DND-41 (cell line): ENCODE measurements at regions not wholly inside any gene's neighbourhood (a gene's known extent, or its start where the extent isn't known, plus 50 kb on each side); places are given as distances from the start of the nearest gene placed in this dataset.
"Not testable (repeated sequence)": the region's sequence is repeated elsewhere in the genome, so short reads cannot be mapped to it uniquely, and the experiment has no call there.

ENCODE experiments used
- ATAC-seq: fragments of 200-7000 bp; cut with Tn5 transposase; 3 replicates; pipeline ENCODE4 v1.9.1; 2021; ENCODE audit warnings: low read depth; ENCODE audit not compliant: insufficient read depth
- DNase-seq: peaks from one replicate; pipeline ENCODE4 v3.0.0-alpha.2; 2020
- H2AFZ ChIP-seq: 2 replicates; pipeline ENCODE4 v1.6.0; 2012; ENCODE audit warnings: low read depth, low read length
- H3K27ac ChIP-seq: 2 replicates; pipeline ENCODE4 v1.5.1; 2012; ENCODE audit warnings: low read length, inconsistent platforms
- H3K27me3 ChIP-seq: fragments of 200-600 bp; sonication (generic); 2 replicates; pipeline ENCODE4 v1.6.0; 2012; ENCODE audit warnings: low read length, mild to moderate bottlenecking, inconsistent platforms; ENCODE audit not compliant: insufficient read depth, poor library complexity
- H3K36me3 ChIP-seq: 2 replicates; pipeline ENCODE4 v1.5.1; 2012; ENCODE audit warnings: low read length, inconsistent platforms; ENCODE audit not compliant: insufficient read depth
- H3K4me1 ChIP-seq: 2 replicates; pipeline ENCODE4 v1.5.1; 2012; ENCODE audit warnings: mild to moderate bottlenecking, low read length; ENCODE audit not compliant: insufficient read depth
- H3K4me2 ChIP-seq: 2 replicates; pipeline ENCODE4 v1.6.0; 2012; ENCODE audit warnings: mild to moderate bottlenecking, moderate library complexity, low read length, inconsistent platforms; ENCODE audit not compliant: insufficient read depth
- H3K4me3 ChIP-seq, 2 experiments: fragments of 200-600 bp in 1 of 2; shearing (Covaris generic) in 1 of 2; 2 replicates each; pipeline ENCODE4 v1.5.1; 2012 to 2016; ENCODE audit warnings: inconsistent platforms in 2 of 2, low read length in 2 of 2, mild to moderate bottlenecking in 2 of 2, low read depth in 1 of 2, moderate library complexity in 1 of 2
- H3K79me2 ChIP-seq: 2 replicates; pipeline ENCODE4 v1.6.0; 2012; ENCODE audit warnings: low read length, inconsistent platforms; ENCODE audit not compliant: insufficient read depth
- H3K9ac ChIP-seq: 2 replicates; pipeline ENCODE4 v1.6.0; 2012; ENCODE audit warnings: low read depth, mild to moderate bottlenecking, inconsistent platforms, low read length, moderate library complexity
- H3K9me3 ChIP-seq: 2 replicates; pipeline ENCODE4 v1.5.1; 2012; ENCODE audit warnings: low read length, moderate library complexity, mild to moderate bottlenecking, inconsistent platforms; ENCODE audit not compliant: insufficient read depth, severe bottlenecking
- H4K20me1 ChIP-seq: 2 replicates; pipeline ENCODE4 v1.6.0; 2012; ENCODE audit warnings: low read length; ENCODE audit not compliant: insufficient read depth
- EZH2 ChIP-seq: IDR thresholded peaks from 3 replicates; pipeline ENCODE4 v1.6.1; 2012; ENCODE audit warnings: borderline replicate concordance, low read depth, mild to moderate bottlenecking, moderate library complexity, low read length, inconsistent platforms; ENCODE audit not compliant: severe bottlenecking
- TF ChIP-seq, protein P1 (sequence below): IDR thresholded peaks from 2 replicates; pipeline ENCODE4 v1.5.1; 2012; ENCODE audit warnings: borderline replicate concordance, low read length, moderate library complexity, mild to moderate bottlenecking; ENCODE audit not compliant: poor library complexity, severe bottlenecking; ENCODE audit errors: extremely low read depth

DNA sequence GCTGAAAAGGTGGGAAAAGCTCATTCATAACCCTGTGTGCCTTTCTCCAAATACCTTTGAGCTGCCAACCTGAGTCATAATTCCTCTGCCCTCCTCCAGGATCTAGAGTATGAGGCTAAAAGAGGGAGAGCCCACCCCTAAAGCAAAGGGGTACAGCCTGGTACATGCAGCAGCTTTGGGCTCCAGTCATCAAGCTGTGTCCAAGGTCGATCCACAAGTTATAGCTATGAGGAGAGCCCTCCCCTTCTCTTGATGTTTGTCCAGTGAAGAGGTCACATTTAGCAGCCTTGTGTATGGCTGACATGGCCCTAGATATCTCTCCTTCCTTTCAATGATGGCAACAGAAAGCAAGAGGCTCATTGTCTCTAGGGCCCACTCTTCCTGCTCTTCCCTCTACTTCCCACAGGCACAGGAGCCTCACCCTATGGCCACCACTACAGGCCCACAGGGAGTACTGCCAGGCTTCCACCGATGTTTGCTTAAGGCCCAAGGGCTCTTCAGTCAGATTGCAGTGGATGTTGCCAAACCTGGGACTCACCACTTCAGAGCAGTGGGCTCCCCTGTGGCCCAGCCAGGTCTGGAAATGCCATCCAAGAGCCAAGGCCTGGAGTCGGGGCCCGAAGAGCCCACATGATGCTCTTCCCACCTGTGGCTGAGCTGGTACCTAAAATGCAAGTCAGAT is 176.8 kb downstream of the CD83 start:
- ATAC-seq, result no peak
- no peaks in the 10 kb centered on the region for H3K79me2 ChIP-seq
- DNase-seq, result no peak

DNA sequence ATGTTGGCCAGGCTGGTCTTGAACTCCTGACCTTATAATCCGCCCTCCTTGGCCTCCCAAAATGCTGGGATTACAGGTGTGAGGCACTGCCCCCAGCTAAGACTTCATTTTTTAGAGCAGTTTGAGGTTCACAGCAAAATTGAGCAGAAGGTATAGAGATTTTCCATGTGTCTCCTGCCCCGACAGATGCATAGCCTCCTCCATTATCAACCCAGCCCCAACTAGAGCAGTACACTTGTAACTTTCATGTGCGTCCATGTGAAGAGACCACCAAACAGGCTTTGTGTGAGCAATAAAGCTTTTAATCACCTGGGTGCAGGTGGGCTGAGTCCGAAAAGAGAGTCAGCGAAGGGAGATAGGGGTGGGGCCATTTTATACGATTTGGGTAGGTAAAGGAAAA is 179.1 kb downstream of the CD83 start:
- not testable (repeated sequence) for ATAC-seq, H2AFZ ChIP-seq, H3K4me2 ChIP-seq, DNase-seq, H3K79me2 ChIP-seq, H3K36me3 ChIP-seq, H3K4me1 ChIP-seq, H3K27ac ChIP-seq, H3K27me3 ChIP-seq, H3K9ac ChIP-seq, H4K20me1 ChIP-seq, H3K4me3 ChIP-seq, H3K9me3 ChIP-seq

More for the DNA sequence above, 176.8 kb downstream of the CD83 start:
- Histone ChIP-seq H3K9ac (no peak overlapping the region), H3K4me3 (no peak overlapping the region), H3K27me3 (no peaks in the 10 kb centered on the region), H3K4me2 (no peak overlapping the region), H3K4me1 (peaks cover 16% of the 10 kb centered on the region), H4K20me1 (no peaks in the 10 kb centered on the region), H2AFZ (no peak overlapping the region), H3K9me3 (no peaks in the 10 kb centered on the region), H3K27ac (no peak overlapping the region), H3K36me3 (no peaks in the 10 kb centered on the region)
- TF ChIP-seq, protein P1, sequence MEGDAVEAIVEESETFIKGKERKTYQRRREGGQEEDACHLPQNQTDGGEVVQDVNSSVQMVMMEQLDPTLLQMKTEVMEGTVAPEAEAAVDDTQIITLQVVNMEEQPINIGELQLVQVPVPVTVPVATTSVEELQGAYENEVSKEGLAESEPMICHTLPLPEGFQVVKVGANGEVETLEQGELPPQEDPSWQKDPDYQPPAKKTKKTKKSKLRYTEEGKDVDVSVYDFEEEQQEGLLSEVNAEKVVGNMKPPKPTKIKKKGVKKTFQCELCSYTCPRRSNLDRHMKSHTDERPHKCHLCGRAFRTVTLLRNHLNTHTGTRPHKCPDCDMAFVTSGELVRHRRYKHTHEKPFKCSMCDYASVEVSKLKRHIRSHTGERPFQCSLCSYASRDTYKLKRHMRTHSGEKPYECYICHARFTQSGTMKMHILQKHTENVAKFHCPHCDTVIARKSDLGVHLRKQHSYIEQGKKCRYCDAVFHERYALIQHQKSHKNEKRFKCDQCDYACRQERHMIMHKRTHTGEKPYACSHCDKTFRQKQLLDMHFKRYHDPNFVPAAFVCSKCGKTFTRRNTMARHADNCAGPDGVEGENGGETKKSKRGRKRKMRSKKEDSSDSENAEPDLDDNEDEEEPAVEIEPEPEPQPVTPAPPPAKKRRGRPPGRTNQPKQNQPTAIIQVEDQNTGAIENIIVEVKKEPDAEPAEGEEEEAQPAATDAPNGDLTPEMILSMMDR, result no peak
- no peak for TF ChIP-seq EZH2

DNA sequence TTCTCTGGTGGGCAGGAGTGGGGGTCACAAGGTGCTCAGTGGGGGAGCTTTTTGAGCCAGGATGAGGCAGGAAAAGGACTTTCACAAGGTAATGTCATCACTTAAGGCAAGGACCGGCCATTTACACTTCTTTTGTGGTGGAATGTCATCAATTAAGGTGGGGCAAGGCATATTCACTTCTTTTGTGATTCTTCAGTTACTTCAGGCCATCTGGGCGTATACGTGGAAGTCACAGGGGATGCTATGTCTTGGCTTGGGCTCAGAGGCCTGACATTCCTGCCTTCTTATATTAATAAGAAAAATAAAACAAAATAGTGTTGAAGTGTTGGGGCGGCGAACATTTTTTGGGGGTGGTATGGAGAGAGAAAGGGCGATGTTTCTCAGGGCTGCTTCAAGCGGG is 179.5 kb downstream of the CD83 start:
- H3K4me1 ChIP-seq, H2AFZ ChIP-seq, H4K20me1 ChIP-seq, H3K27me3 ChIP-seq, H3K9ac ChIP-seq, DNase-seq, H3K4me2 ChIP-seq, H3K4me3 ChIP-seq, ATAC-seq, H3K79me2 ChIP-seq, H3K27ac ChIP-seq, H3K9me3 ChIP-seq, H3K36me3 ChIP-seq: not testable (repeated sequence)

DNA sequence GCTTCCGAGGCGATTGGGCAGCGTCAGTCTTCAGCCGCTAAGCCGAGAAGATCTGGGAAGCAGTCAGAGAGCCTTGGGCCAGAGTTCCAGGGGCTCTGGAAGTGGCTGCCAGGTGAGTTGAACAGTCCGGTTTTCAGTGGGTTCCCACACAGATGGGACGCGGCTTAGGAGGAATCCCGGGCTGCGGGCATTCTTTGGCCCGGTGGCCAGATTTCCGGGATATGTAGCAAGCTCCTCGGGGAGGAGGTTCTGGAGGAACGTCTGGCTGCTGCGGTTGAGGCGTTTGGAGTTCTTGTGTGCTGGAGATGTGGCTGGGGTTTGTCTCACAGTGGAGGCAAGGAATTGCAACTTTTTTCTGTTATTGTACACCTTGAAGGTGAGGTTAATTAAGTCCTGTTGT is 182.6 kb downstream of the CD83 start:
- not testable (repeated sequence) for H4K20me1 ChIP-seq, DNase-seq, H3K9me3 ChIP-seq, ATAC-seq, H2AFZ ChIP-seq, H3K4me1 ChIP-seq, H3K36me3 ChIP-seq, H3K9ac ChIP-seq, H3K4me3 ChIP-seq, H3K27ac ChIP-seq, H3K4me2 ChIP-seq, H3K79me2 ChIP-seq, H3K27me3 ChIP-seq

DNA sequence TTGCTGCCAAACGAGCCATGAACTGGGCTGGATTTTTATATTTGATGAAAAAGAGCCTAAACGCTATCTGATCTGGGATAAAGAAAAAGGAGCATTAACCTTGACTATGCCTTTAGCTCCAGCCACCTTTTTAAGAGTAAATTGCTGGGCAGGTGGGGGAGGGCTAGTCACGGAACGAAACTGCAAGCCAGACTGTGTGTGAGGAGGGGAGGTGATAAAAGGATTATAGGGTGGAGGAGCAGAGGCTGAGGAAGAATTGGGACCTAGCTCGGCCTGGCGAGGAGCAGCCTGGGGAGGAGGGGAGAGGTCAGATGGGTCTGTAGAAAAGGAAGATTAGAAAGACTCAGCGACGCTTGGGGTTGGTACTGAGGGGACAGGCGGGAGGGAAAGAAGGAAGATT is 183.1 kb downstream of the CD83 start:
- not testable (repeated sequence) for H3K9ac ChIP-seq, H3K4me3 ChIP-seq, H3K9me3 ChIP-seq, H3K4me1 ChIP-seq, H3K4me2 ChIP-seq, DNase-seq, H3K27ac ChIP-seq, H4K20me1 ChIP-seq, H2AFZ ChIP-seq, H3K27me3 ChIP-seq, ATAC-seq, H3K36me3 ChIP-seq, H3K79me2 ChIP-seq

DNA sequence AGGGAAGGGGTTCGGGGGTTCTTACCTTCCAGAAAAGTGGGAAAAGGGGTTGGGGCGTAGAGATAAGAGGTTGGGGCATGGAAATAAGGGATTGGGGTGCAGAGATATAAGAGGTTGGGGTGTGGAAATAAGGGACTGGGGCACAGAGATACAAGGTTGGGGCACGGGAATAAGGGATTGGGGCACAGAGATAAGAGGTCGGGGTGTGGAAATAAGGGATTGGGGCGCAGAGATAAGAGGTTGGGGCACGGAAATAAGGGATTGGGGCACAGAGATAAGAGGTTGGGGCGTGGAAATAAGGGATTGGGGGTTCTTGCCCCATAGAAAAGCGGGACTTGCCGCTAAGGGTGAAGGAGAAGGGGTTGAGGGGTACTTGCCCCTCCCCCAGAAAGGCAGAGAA is 183.9 kb downstream of the CD83 start:
- H3K4me1 ChIP-seq, H3K79me2 ChIP-seq, ATAC-seq, H3K27ac ChIP-seq, H3K9me3 ChIP-seq, H2AFZ ChIP-seq, H3K36me3 ChIP-seq, H4K20me1 ChIP-seq, H3K4me3 ChIP-seq, DNase-seq, H3K27me3 ChIP-seq, H3K9ac ChIP-seq, H3K4me2 ChIP-seq: not testable (repeated sequence)
